Ovary (tissue), 3 donors: ENCODE measurements at regions not wholly inside any gene's neighbourhood (a gene's known extent, or its start where the extent isn't known, plus 50 kb on each side); places are given as distances from the start of the nearest gene placed in this dataset.

Experiments used
- CTCF ChIP-seq, 3 donors: fragments of 450-650 bp in 2 of 3; fragments of 200-600 bp in 1 of 3; IDR thresholded peaks; one replicate each; pipeline versions ENCODE4 v1.5.1 to v1.8.0; 2016 to 2022; ENCODE audit warnings: antibody characterized with exemption in 3 of 3, mild to moderate bottlenecking in 1 of 3
- EP300 ChIP-seq: sonication (generic); formaldehyde crosslinking; IDR thresholded peaks from one replicate; pipeline ENCODE4 v1.6.1; 2017; ENCODE audit warnings: antibody characterized with exemption
- POLR2A ChIP-seq: fragments of 450-650 bp; IDR thresholded peaks from one replicate; pipeline ENCODE4 v1.6.1; 2017; ENCODE audit warnings: antibody characterized with exemption, mild to moderate bottlenecking, moderate library complexity
- donor health status: DM: no; HTN: no; CAD: no.

GRCh38 chr17:17421346-17422216, 55.2 kb upstream of the MED9 start:
- TF ChIP-seq CTCF (IDR thresholded peaks at IDR 0.05) (no peak), POLR2A (no peak), EP300 (no peak)
